Mucosa of descending colon (tissue), 3 donors: ENCODE measurements at regions not wholly inside any gene's neighbourhood (a gene's known extent, or its start where the extent isn't known, plus 50 kb on each side); places are given as distances from the start of the nearest gene placed in this dataset.

Source experiments
- ATAC-seq: fragments of 200-7000 bp; cut with Tn5 transposase; one replicate; pipeline ENCODE4 v1.9.1; 2020; ENCODE audit warnings: mild to moderate bottlenecking, moderate library complexity
- DNase-seq, 3 donors: peaks; one replicate each; pipeline ENCODE4 v3.0.0-alpha.2; 2020
- H3K36me3 ChIP-seq: fragments of 200-600 bp; one replicate; pipeline ENCODE4 v1.8.0; 2021; ENCODE audit warnings: low read depth, mild to moderate bottlenecking
- H3K4me1 ChIP-seq: fragments of 200-600 bp; one replicate; pipeline ENCODE4 v1.8.0; 2021; ENCODE audit warnings: low read depth, mild to moderate bottlenecking
- H3K4me3 ChIP-seq: fragments of 200-600 bp; one replicate; pipeline ENCODE4 v1.8.0; 2021; ENCODE audit warnings: mild to moderate bottlenecking
- H3K9me3 ChIP-seq: fragments of 200-600 bp; one replicate; pipeline ENCODE4 v1.8.0; 2021; ENCODE audit warnings: mild to moderate bottlenecking
- CTCF ChIP-seq: fragments of 200-600 bp; IDR thresholded peaks from one replicate; pipeline ENCODE4 v1.8.0; 2022; ENCODE audit warnings: antibody characterized with exemption, mild to moderate bottlenecking
- intact Hi-C, 2 donors: fragments of 100-400 bp; cut with DNase I in 1 of 2; cut with micrococcal nuclease in 1 of 2; formaldehyde crosslinking; loops; one replicate each; pipeline versions ENCODE4 v1.11.0 to v1.11.1; 2022; cut with DNase I, micrococcal nuclease
- donor health status: DM: no; HTN: no; CAD: no; lungs with moderate emphysema.
- donor health status: DM: no; HTN: no; CAD: no.
- donor health status: DM: no; HTN: yes; CAD: no.

GRCh38 chr12:125217308-125217707, 152.1 kb downstream of the AACS start:
- intact Hi-C loops: no loop called here
- ATAC-seq (no peak), DNase-seq (no peak)
- H3K9me3 ChIP-seq: no peaks in the 10 kb centered on the region
- H3K4me1 ChIP-seq: no peaks in the 10 kb centered on the region
- no peak for TF ChIP-seq CTCF
- H3K4me3 ChIP-seq: no peak overlapping the region
- H3K36me3 ChIP-seq: no peaks in the 10 kb centered on the region

- Histone ChIP-seq H3K4me1 (no peaks in the 10 kb centered on the region), H3K36me3 (no peaks in the 10 kb centered on the region), H3K9me3 (no peaks in the 10 kb centered on the region), H3K4me3 (no peak overlapping the region)
- intact Hi-C loops: no loop called here
- no peak for DNase-seq
- ATAC-seq: no peak
- no peak for TF ChIP-seq CTCF
Observed at GRCh38 chr12:125218952-125219351, 153.7 kb downstream of the AACS start.

GRCh38 chr12:125220404-125221273, 155.4 kb downstream of the AACS start:
- no peaks in the 10 kb centered on the region for H3K36me3 ChIP-seq
- TF ChIP-seq CTCF: no peak
- H3K4me3 ChIP-seq: no peak overlapping the region
- no peak for ATAC-seq
- no peak for DNase-seq
- H3K9me3 ChIP-seq: no peaks in the 10 kb centered on the region
- no peaks in the 10 kb centered on the region for H3K4me1 ChIP-seq
- intact Hi-C loops: no loop called here

GRCh38 chr12:125221602-125222001, 156.4 kb downstream of the AACS start:
- ATAC-seq: no peak
- Histone ChIP-seq H3K4me3 (no peak overlapping the region), H3K4me1 (no peaks in the 10 kb centered on the region), H3K36me3 (no peaks in the 10 kb centered on the region), H3K9me3 (no peaks in the 10 kb centered on the region)
- no peak for DNase-seq
- intact Hi-C loops: no loop called here
- no peak for TF ChIP-seq CTCF

- DNase-seq (no peak), ATAC-seq (no peak)
- Histone ChIP-seq H3K9me3 (no peaks in the 10 kb centered on the region), H3K36me3 (no peaks in the 10 kb centered on the region), H3K4me1 (no peaks in the 10 kb centered on the region), H3K4me3 (no peak overlapping the region)
- intact Hi-C loops: no loop called here
- no peak for TF ChIP-seq CTCF
Observed at GRCh38 chr12:125222876-125223275, 157.6 kb downstream of the AACS start.
